WTC11 (cell line): ENCODE measurements at regions not wholly inside any gene's neighbourhood (a gene's known extent, or its start where the extent isn't known, plus 50 kb on each side); places are given as distances from the start of the nearest gene placed in this dataset.

Source experiments
- ATAC-seq: fragments of 200-7000 bp; cut with Tn5 transposase; 2 replicates; pipeline ENCODE4 v1.10.0; 2021; ENCODE audit warnings: mild to moderate bottlenecking, moderate library complexity
- CTCF ChIA-PET: fragments of 300-600 bp; sonication (Branson Sonifier 250); formaldehyde crosslinking; loops from one replicate; lab custom pipeline; 2021; ENCODE audit warnings: antibody characterized with exemption; lab: Charles Lee
- POLR2A ChIA-PET: fragments of 350-600 bp; sonication (Branson Sonifier 250); formaldehyde crosslinking; loops from one replicate; lab custom pipeline; 2021; ENCODE audit warnings: antibody characterized with exemption; lab: Charles Lee
- DNase-seq: peaks from one replicate; pipeline ENCODE4 v3.0.0; 2021; ENCODE audit warnings: low spot score
- H3K27ac Mint-ChIP-seq: 2 replicates; pipeline ENCODE4 v1.8.0; 2021; ENCODE audit warnings: mixed read lengths
- H3K27me3 Mint-ChIP-seq: 2 replicates; pipeline ENCODE4 v1.8.0; 2021; ENCODE audit warnings: low read depth, mild to moderate bottlenecking, moderate library complexity, mixed read lengths
- H3K36me3 Mint-ChIP-seq: 2 replicates; pipeline ENCODE4 v1.8.0; 2021; ENCODE audit warnings: mixed read lengths
- H3K4me1 Mint-ChIP-seq: 2 replicates; pipeline ENCODE4 v1.8.0; 2022; ENCODE audit warnings: mixed read lengths
- H3K4me3 Mint-ChIP-seq: 2 replicates; pipeline ENCODE4 v1.8.0; 2021; ENCODE audit warnings: mild to moderate bottlenecking, moderate library complexity, mixed read lengths
- H3K9me3 Mint-ChIP-seq: 2 replicates; pipeline ENCODE4 v1.8.0; 2021; ENCODE audit warnings: mixed read lengths
- ATF2 ChIP-seq: sonication (generic); formaldehyde crosslinking; IDR thresholded peaks from 2 replicates; pipeline ENCODE4 v1.8.1; 2022; ENCODE audit warnings: low read depth, missing genetic modification reagents, borderline replicate concordance
- CDX4 ChIP-seq: fragments of 250-450 bp; sonication (Bioruptor Pico); IDR thresholded peaks from 2 replicates; pipeline ENCODE4 v1.9.0; 2021; ENCODE audit warnings: moderate library complexity, mild to moderate bottlenecking, inconsistent platforms, borderline replicate concordance
- CREM ChIP-seq: sonication (generic); formaldehyde crosslinking; IDR thresholded peaks from 2 replicates; pipeline ENCODE4 v1.8.1; 2022; ENCODE audit warnings: mild to moderate bottlenecking, missing genetic modification reagents, moderate library complexity
- CTCF ChIP-seq: fragments of 200-600 bp; IDR thresholded peaks from 2 replicates; pipeline ENCODE4 v1.8.0; 2022; ENCODE audit warnings: antibody characterized with exemption
- E2F1 ChIP-seq: sonication (generic); formaldehyde crosslinking; IDR thresholded peaks from 2 replicates; pipeline ENCODE4 v1.8.0; 2022; ENCODE audit warnings: mild to moderate bottlenecking, missing genetic modification reagents
- IRF2 ChIP-seq: sonication (generic); formaldehyde crosslinking; IDR thresholded peaks from 2 replicates; pipeline ENCODE4 v1.8.0; 2022; ENCODE audit warnings: low read depth, missing genetic modification reagents, borderline replicate concordance
- JAZF1 ChIP-seq: fragments of 250-450 bp; sonication (Bioruptor Pico); IDR thresholded peaks from 2 replicates; pipeline ENCODE4 v1.9.0; 2021; ENCODE audit warnings: moderate library complexity, mild to moderate bottlenecking, inconsistent platforms
- KAT7 ChIP-seq: sonication (generic); formaldehyde crosslinking; IDR thresholded peaks from 2 replicates; pipeline ENCODE4 v1.8.1; 2023; ENCODE audit warnings: missing genetic modification reagents, mild to moderate bottlenecking, borderline replicate concordance
- MYBL2 ChIP-seq: sonication (generic); formaldehyde crosslinking; IDR thresholded peaks from 2 replicates; pipeline ENCODE4 v1.8.1; 2023; ENCODE audit warnings: mild to moderate bottlenecking, moderate library complexity, missing genetic modification reagents
- OVOL2 ChIP-seq: fragments of 250-450 bp; sonication (Bioruptor Pico); IDR thresholded peaks from 2 replicates; pipeline ENCODE4 v1.9.0; 2021; ENCODE audit warnings: mild to moderate bottlenecking, borderline replicate concordance
- TEAD1 ChIP-seq: sonication (generic); formaldehyde crosslinking; IDR thresholded peaks from 2 replicates; pipeline ENCODE4 v1.8.0; 2022; ENCODE audit warnings: mild to moderate bottlenecking, missing genetic modification reagents
- TP53 ChIP-seq: sonication (generic); formaldehyde crosslinking; IDR thresholded peaks from 2 replicates; pipeline ENCODE4 v1.8.1; 2023; ENCODE audit warnings: mild to moderate bottlenecking, missing genetic modification reagents
- ZNF219 ChIP-seq: sonication (generic); formaldehyde crosslinking; IDR thresholded peaks from 2 replicates; pipeline ENCODE4 v1.8.0; 2023; ENCODE audit warnings: missing genetic modification reagents, mild to moderate bottlenecking, borderline replicate concordance
- ZNF281 ChIP-seq: sonication (generic); formaldehyde crosslinking; IDR thresholded peaks from 2 replicates; pipeline ENCODE4 v1.8.0; 2023; ENCODE audit warnings: mild to moderate bottlenecking, missing genetic modification reagents
- ZNF512 ChIP-seq: sonication (generic); formaldehyde crosslinking; IDR thresholded peaks from 2 replicates; pipeline ENCODE4 v1.8.1; 2022; ENCODE audit warnings: missing genetic modification reagents, borderline replicate concordance
- ZNF532 ChIP-seq: fragments of 250-450 bp; sonication (Bioruptor Pico); IDR thresholded peaks from 2 replicates; pipeline ENCODE4 v1.9.0; 2021; ENCODE audit warnings: mild to moderate bottlenecking, borderline replicate concordance
- ZSCAN18 ChIP-seq: fragments of 250-450 bp; sonication (Bioruptor Pico); IDR thresholded peaks from 2 replicates; pipeline ENCODE4 v2.1.2; 2022; ENCODE audit warnings: mild to moderate bottlenecking, moderate library complexity

- H3K4me1 Mint-ChIP-seq, result no peaks in the 10 kb centered on the region
- H3K9me3 Mint-ChIP-seq, result peaks cover 4% of the 10 kb centered on the region; the same call in 1 of the 2 replicates
- POLR2A ChIA-PET, result no interaction called here
- H3K27ac Mint-ChIP-seq, result no peak overlapping the region
- DNase-seq, result no peak
- no peaks in the 10 kb centered on the region for H3K36me3 Mint-ChIP-seq
- CTCF ChIA-PET, result no interaction called here
- H3K4me3 Mint-ChIP-seq, result no peak overlapping the region
- no peaks in the 10 kb centered on the region for H3K27me3 Mint-ChIP-seq
- TF ChIP-seq TEAD1 (no peak), IRF2 (CRISPR knock-in tag) (no peak), CDX4 (CRISPR knock-in tag) (no peak), ATF2 (no peak), CREM (CRISPR knock-in tag) (no peak), ZSCAN18 (CRISPR knock-in tag) (no peak), OVOL2 (no peak)
- ATAC-seq, result no peak
Measured at GRCh38 chr10:36602374-36602773, 523.0 kb upstream of the ANKRD30A start.

- DNase-seq, result no peak
- ATAC-seq, result no peak
- H3K9me3 Mint-ChIP-seq, result peaks cover 4% of the 10 kb centered on the region; the same call in 1 of the 2 replicates
- POLR2A ChIA-PET, result no interaction called here
- no peaks in the 10 kb centered on the region for H3K36me3 Mint-ChIP-seq
- H3K27ac Mint-ChIP-seq, result no peak overlapping the region
- H3K4me1 Mint-ChIP-seq, result no peaks in the 10 kb centered on the region
- no peak overlapping the region for H3K4me3 Mint-ChIP-seq
- CTCF ChIA-PET, result no interaction called here
- no peaks in the 10 kb centered on the region for H3K27me3 Mint-ChIP-seq
- TF ChIP-seq ZNF512 (CRISPR knock-in tag) (no peak), CTCF (no peak), TP53 (CRISPR knock-in tag) (no peak), JAZF1 (CRISPR knock-in tag) (no peak), ZNF219 (CRISPR knock-in tag) (no peak), ZNF532 (CRISPR knock-in tag) (no peak), E2F1 (CRISPR knock-in tag) (no peak), MYBL2 (CRISPR knock-in tag) (no peak), ATF2 (no peak), KAT7 (no peak), ZNF281 (no peak)
Measured at GRCh38 chr10:36597756-36598320, 527.6 kb upstream of the ANKRD30A start.
